ENCODE measurements at regions not wholly inside any gene's neighbourhood (a gene's known extent, or its start where the extent isn't known, plus 50 kb on each side); places are given as distances from the start of the nearest gene placed in this dataset.

- TF ChIP-seq RERE (CRISPR knock-in tag; IDR thresholded peaks at IDR 0.05; ENCODE audit: borderline replicate concordance) (no peak), YBX1 (IDR thresholded peaks at IDR 0.05) (no peak), ZFP91 (CRISPR knock-in tag; IDR thresholded peaks at IDR 0.05) (no peak), ZBTB1 (CRISPR knock-in tag; IDR thresholded peaks at IDR 0.05; ENCODE audit: borderline replicate concordance, low read depth) (no peak)
These were observed 144.7 kb upstream of the RGMA start (continued) for GRCh38 chr15:93233710-93234109.

All from K562 (cell line).